ENCODE measurements at regions not wholly inside any gene's neighbourhood (a gene's known extent, or its start where the extent isn't known, plus 50 kb on each side); places are given as distances from the start of the nearest gene placed in this dataset.

DNA sequence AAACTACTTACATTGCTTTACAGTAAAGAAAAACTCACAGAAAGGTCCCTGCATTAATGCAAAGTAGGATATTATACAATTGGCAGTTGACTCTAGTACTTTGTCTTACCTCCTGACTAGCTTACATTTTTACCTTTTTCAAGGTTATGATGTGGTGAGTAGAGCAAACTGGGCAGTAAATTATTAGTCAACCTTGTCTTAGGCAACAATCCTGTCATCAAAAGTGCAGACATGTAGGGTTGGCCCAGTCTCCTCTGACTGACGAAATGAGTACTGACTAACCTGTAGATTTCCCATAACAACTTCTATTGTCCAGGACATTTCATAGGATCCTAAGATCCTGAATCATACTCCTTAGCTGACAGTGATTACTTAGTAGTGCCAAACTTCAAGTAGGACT, 142.0 kb upstream of the NUDT6 start:
- Histone ChIP-seq H3K9ac (ENCODE audit: low read length) (no peak overlapping the region), H2AFZ (ENCODE audit: low read depth, low read length) (no peak overlapping the region), H3K9me2 (ENCODE audit: insufficient read depth, low read length) (no peaks in the 10 kb centered on the region), H4K20me1 (ENCODE audit: insufficient read depth) (no peaks in the 10 kb centered on the region), H3K36me3 (ENCODE audit: insufficient read depth, low read length) (no peaks in the 10 kb centered on the region), H3K27me3 (ENCODE audit: insufficient read depth, low read depth, low read length) (no peaks in the 10 kb centered on the region), H3K9me3 (ENCODE audit: low read length) (no peaks in the 10 kb centered on the region), H3K27ac (ENCODE audit: low read length) (no peak overlapping the region), H3K4me3 (ENCODE audit: low read length) (no peak overlapping the region), H3K79me2 (replicated peaks; ENCODE audit: insufficient read depth, low read length) (no peaks in the 10 kb centered on the region), H3F3A (ENCODE audit: insufficient read depth, low read length, poor library complexity, severe bottlenecking) (no peaks in the 10 kb centered on the region), H3K4me2 (ENCODE audit: low read length) (no peak overlapping the region)
- TF ChIP-seq, protein P1, sequence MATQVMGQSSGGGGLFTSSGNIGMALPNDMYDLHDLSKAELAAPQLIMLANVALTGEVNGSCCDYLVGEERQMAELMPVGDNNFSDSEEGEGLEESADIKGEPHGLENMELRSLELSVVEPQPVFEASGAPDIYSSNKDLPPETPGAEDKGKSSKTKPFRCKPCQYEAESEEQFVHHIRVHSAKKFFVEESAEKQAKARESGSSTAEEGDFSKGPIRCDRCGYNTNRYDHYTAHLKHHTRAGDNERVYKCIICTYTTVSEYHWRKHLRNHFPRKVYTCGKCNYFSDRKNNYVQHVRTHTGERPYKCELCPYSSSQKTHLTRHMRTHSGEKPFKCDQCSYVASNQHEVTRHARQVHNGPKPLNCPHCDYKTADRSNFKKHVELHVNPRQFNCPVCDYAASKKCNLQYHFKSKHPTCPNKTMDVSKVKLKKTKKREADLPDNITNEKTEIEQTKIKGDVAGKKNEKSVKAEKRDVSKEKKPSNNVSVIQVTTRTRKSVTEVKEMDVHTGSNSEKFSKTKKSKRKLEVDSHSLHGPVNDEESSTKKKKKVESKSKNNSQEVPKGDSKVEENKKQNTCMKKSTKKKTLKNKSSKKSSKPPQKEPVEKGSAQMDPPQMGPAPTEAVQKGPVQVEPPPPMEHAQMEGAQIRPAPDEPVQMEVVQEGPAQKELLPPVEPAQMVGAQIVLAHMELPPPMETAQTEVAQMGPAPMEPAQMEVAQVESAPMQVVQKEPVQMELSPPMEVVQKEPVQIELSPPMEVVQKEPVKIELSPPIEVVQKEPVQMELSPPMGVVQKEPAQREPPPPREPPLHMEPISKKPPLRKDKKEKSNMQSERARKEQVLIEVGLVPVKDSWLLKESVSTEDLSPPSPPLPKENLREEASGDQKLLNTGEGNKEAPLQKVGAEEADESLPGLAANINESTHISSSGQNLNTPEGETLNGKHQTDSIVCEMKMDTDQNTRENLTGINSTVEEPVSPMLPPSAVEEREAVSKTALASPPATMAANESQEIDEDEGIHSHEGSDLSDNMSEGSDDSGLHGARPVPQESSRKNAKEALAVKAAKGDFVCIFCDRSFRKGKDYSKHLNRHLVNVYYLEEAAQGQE (IDR thresholded peaks at IDR 0.05; ENCODE audit: borderline replicate concordance), result no peak
- TF ChIP-seq EZH2 (IDR thresholded peaks at IDR 0.05; ENCODE audit: borderline replicate concordance, insufficient read depth, low read length, poor library complexity, severe bottlenecking) (no peak), EP300 (conservative IDR thresholded peaks at IDR 0.05; ENCODE audit: poor library complexity, severe bottlenecking) (no peak), SMC3 (conservative IDR thresholded peaks at IDR 0.05; ENCODE audit: poor library complexity) (no peak), RAD21 (conservative IDR thresholded peaks at IDR 0.05) (no peak), TAF1 (IDR thresholded peaks at IDR 0.05; ENCODE audit: low read depth) (no peak), MXI1 (conservative IDR thresholded peaks at IDR 0.05; ENCODE audit: poor library complexity, severe bottlenecking) (no peak), POLR2AphosphoS5 (IDR thresholded peaks at IDR 0.05) (no peak)
- TF ChIP-seq, protein P2, sequence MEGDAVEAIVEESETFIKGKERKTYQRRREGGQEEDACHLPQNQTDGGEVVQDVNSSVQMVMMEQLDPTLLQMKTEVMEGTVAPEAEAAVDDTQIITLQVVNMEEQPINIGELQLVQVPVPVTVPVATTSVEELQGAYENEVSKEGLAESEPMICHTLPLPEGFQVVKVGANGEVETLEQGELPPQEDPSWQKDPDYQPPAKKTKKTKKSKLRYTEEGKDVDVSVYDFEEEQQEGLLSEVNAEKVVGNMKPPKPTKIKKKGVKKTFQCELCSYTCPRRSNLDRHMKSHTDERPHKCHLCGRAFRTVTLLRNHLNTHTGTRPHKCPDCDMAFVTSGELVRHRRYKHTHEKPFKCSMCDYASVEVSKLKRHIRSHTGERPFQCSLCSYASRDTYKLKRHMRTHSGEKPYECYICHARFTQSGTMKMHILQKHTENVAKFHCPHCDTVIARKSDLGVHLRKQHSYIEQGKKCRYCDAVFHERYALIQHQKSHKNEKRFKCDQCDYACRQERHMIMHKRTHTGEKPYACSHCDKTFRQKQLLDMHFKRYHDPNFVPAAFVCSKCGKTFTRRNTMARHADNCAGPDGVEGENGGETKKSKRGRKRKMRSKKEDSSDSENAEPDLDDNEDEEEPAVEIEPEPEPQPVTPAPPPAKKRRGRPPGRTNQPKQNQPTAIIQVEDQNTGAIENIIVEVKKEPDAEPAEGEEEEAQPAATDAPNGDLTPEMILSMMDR (IDR thresholded peaks at IDR 0.05; ENCODE audit: poor library complexity, severe bottlenecking), result no peak

DNA sequence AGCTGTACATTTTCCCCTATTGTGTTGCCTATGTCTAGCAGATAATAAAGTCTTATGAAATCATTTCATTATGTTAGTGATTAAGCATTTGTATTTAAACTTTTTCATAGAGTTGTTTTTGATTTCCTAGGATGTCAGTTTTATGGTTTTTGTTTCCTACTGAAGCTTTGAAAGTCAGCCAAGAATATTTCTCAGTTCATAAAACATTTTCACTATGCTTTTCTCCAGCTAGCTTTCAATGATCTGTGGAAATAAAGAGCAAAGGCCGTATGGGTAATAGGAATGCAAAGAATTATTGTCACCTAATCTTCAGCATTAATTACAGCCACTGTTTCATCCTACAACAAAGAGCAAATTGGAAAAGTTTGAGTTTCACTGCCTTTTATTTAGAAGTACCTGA, 145.7 kb upstream of the NUDT6 start:
- H3K9ac ChIP-seq (ENCODE audit: low read length), result no peak overlapping the region
- H3K36me3 ChIP-seq (ENCODE audit: insufficient read depth, low read length), result no peaks in the 10 kb centered on the region
- H3F3A ChIP-seq (ENCODE audit: insufficient read depth, low read length, poor library complexity, severe bottlenecking), result no peaks in the 10 kb centered on the region
- no peak overlapping the region for H3K4me2 ChIP-seq (ENCODE audit: low read length)
- H3K9me2 ChIP-seq (ENCODE audit: insufficient read depth, low read length), result no peaks in the 10 kb centered on the region
- H3K27ac ChIP-seq (ENCODE audit: low read length), result no peak overlapping the region
- TF ChIP-seq TAF1 (IDR thresholded peaks at IDR 0.05; ENCODE audit: low read depth), result no peak
- TF ChIP-seq RAD21 (conservative IDR thresholded peaks at IDR 0.05), result no peak
- no peak for TF ChIP-seq SMC3 (conservative IDR thresholded peaks at IDR 0.05; ENCODE audit: poor library complexity)
- TF ChIP-seq, protein P1 (IDR thresholded peaks at IDR 0.05; ENCODE audit: borderline replicate concordance), result no peak
- no peak for TF ChIP-seq EP300 (conservative IDR thresholded peaks at IDR 0.05; ENCODE audit: poor library complexity, severe bottlenecking)
- no peak for TF ChIP-seq POLR2AphosphoS5 (IDR thresholded peaks at IDR 0.05)
- TF ChIP-seq MXI1 (conservative IDR thresholded peaks at IDR 0.05; ENCODE audit: poor library complexity, severe bottlenecking), result no peak
- TF ChIP-seq EZH2 (IDR thresholded peaks at IDR 0.05; ENCODE audit: borderline replicate concordance, insufficient read depth, low read length, poor library complexity, severe bottlenecking), result no peak
- TF ChIP-seq, protein P2 (IDR thresholded peaks at IDR 0.05; ENCODE audit: poor library complexity, severe bottlenecking), result no peak
- no peak overlapping the region for H2AFZ ChIP-seq (ENCODE audit: low read depth, low read length)
- no peaks in the 10 kb centered on the region for H4K20me1 ChIP-seq (ENCODE audit: insufficient read depth)
- no peaks in the 10 kb centered on the region for H3K27me3 ChIP-seq (ENCODE audit: insufficient read depth, low read depth, low read length)
- no peaks in the 10 kb centered on the region for H3K79me2 ChIP-seq (replicated peaks; ENCODE audit: insufficient read depth, low read length)
- H3K4me3 ChIP-seq (ENCODE audit: low read length), result no peak overlapping the region
- H3K9me3 ChIP-seq (ENCODE audit: low read length), result no peaks in the 10 kb centered on the region
